DMS 273 (cell line): ENCODE measurements at regions not wholly inside any gene's neighbourhood (a gene's known extent, or its start where the extent isn't known, plus 50 kb on each side); places are given as distances from the start of the nearest gene placed in this dataset.

Experiments used
- DNase-seq: peaks from one replicate; lab custom pipeline; 2025; ENCODE audit not compliant: unreplicated experiment; lab: John Stamatoyannopoulos, UW

GRCh38 chr2:120424274-120424796, 78.4 kb downstream of the INHBB start:
- DNase-seq, result no peak

- DNase-seq, result no peak
Measured at GRCh38 chr2:120425014-120425413, 79.1 kb downstream of the INHBB start.

DNA sequence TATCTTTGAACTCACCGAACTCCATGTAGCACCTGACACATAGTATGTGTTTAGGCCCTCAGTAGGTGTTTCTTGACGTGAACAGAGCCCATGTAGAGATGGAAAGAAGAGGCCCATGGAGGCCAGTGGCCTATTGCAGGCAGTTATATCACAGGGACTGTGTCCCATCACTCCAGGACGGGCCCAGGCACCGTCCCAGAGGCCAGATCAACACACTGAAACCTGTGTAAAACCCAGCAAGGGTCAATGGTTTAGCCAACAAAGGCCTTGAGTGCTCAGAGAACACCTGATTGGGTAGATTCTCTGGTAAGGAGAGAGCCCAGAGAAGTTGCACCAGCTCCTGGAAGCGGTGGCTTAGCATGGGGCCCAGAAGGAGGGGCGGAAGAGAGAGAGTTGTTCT, 82.8 kb downstream of the INHBB start:
- DNase-seq, result no peak

DNA sequence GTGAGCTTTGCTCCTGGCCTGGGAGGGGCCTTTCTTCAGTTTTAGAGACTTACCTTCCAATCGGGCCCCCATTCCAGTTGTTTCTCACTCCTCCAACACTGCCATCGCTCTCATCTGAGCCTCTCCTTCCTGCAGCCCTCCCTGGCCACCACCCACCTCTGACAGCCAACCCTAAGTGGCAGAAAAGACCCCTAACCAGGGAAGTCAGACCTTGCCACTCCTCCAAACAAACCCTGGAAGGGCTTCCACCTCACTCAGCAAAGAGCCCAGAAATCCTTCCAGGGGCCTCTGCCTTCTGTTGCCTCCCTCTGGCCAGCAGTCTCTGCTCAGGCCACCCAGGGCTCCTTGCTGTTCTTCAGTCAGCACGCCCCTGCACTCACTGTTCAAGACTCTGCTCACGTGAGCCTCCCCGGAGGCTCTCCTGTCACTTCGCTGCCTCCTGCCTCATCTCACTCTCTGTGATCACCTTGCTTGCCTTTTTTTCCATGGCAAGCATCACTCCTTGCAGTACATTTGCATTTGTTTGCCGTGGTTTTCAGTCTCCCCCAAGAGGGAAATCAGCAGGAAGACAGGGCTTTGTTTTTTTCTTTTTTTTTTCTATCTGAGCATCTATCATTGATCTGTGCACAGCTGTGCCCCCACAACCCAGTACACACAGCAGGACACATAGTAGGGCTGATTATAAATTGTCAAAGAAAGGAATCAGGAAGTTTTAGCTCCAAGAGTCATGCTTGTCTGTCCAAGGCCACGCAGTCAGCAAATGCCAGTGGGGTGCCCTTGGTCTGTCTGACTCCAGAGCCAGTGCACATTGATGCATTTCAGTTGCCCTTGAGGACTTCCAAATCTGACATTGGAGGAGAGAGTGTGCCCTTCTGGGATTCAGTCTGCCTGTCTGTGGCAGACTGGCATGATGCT, 83.9 kb downstream of the INHBB start:
- DNase-seq, result peak; percentile 11

- DNase-seq, result no peak
Measured at GRCh38 chr2:120430501-120430830, 84.5 kb downstream of the INHBB start.

DNA sequence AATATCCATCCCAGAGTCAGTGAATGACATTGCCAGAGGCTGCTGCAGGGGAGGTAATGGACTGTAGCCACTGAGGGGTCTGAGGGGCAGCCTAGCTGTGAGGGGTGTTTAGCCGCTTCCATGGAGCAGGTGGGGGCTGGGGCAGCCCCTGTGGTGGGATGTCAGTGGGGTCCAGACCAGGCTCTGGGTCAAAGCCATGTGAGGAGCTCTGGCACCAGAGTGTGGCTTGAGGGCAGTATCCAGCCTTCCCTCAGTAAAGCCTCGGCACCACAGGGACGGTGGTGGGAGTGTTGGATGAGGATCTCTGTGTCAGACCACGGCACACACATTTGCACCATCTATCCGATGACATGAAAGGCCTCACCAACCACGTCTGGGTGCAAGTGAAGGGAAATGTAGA, 85.0 kb downstream of the INHBB start:
- DNase-seq, result no peak

DNA sequence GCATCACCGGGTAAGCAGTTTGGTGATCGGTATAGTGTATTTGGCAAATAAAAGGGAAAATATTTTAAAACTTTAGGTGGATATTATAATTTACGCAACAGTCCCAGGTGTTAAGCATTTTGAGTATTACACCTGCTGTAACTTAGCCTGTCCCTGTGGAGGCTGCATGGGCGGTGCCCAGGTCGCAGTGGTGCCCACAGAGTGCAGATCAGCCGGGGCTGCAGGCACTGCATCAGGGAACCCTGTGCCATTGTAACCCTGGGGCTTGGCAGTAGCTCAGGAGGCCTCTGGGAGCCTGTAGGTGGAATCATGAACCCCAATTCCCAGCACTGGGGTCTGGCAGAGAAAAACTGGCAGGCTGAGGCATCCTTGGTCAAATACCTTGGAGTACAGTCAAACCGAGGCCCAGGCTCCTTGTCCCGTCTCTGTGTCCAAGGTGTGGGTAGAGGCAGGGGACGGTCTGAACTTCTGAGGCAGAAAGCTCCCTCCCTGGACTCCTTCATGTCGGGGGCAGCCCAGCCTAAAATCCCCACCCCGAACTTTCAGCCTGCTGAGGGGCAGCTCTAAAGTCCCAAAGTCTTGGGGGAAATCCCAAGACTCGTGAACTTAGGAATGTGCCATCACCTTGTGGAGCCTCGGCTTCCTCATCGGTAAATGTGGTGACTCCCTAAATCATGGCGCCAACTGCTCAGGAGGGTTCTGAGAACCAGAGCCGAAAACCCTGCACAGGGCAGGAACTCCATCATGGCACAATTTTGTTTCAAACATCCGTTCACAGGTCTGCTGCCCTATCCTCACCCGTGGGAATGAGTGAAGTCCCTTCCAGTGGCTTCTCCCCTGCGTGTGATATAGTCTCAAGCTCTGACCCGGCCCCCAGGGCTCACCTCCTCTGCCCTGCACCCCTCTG, 85.7 kb downstream of the INHBB start:
- no peak for DNase-seq

- DNase-seq, result no peak
Measured at GRCh38 chr2:120432293-120432975, 86.5 kb downstream of the INHBB start.

DNA sequence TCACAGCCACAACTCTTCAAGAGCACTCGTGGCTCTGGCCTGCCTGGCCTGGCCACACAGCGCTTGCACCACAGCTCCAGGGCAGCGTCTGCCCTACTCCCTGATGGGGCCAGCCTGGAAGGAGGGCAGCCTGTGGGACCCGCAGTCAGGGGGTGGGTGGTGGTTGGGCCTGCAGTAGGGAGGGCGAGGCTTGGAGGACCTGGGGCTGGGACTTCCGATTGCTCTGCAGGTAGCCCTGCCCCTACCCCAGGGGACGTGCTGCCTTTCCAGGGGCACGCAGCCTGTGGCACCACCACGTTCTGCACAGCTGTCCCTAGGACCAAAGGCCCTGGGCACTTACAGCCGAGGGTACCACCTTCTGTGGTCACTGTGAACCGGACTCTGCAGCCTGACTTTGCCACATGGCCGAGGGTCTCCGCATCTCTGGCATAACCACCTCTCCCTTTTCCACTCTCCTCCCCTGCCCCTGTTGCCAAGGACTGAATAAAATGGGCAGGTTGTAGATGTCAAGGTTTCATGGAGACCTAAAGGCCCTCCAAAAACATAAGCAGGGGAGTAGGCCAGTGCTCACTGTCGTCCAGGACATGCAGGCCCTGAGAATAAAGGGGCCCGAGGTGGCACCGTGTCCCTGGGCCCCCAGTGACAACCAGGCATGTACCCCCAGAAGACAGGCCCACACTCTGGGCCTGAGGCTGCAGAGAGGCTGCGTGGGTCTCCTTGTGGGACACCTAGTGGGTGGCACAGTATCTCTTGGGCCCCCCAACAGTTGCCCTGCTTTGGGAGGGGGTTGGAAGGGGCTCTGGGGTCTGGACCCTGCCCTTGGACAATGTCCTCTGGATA, 87.3 kb downstream of the INHBB start:
- no peak for DNase-seq

- DNase-seq, result no peak
Measured at GRCh38 chr2:120433816-120434290, 87.9 kb downstream of the INHBB start.

DNA sequence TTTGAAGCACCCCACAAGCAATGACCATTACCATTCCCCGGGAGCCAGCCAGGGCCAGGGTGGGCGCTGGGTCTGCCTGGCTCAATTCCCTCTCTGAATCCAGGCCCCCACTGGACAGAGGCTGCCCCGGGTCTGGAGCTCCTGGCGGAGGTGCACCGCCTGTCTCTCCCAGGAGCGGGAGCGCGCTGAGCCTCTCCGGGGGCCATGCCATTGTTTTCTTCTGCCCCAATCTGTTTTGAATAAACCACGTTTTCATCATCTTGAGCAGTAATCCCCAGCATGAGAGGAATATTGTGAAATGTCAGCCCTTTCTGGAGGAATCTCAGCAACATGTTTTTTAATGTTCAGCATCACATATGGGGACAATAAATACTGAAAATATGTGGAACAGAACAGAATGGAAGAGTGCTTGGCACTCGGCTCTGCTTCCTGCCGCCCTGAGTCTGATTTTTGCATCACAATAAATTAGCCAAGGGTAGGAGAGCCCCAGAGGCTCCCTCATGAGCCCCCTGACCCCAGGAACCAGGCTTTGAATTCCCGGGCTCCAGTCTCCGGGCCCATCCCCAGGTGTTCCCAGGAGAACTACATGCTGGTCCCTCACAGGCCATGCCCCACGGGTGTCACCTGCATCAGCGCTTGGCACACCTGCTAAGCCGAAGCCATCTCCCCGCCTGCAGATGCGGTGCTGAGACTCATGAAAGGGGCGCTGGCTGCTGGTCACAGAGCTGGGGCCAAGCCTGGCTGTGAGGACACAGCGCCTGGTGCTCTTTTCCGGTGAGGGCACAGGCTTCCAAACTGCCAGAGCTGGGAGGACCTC, 88.8 kb downstream of the INHBB start:
- no peak for DNase-seq

DNA sequence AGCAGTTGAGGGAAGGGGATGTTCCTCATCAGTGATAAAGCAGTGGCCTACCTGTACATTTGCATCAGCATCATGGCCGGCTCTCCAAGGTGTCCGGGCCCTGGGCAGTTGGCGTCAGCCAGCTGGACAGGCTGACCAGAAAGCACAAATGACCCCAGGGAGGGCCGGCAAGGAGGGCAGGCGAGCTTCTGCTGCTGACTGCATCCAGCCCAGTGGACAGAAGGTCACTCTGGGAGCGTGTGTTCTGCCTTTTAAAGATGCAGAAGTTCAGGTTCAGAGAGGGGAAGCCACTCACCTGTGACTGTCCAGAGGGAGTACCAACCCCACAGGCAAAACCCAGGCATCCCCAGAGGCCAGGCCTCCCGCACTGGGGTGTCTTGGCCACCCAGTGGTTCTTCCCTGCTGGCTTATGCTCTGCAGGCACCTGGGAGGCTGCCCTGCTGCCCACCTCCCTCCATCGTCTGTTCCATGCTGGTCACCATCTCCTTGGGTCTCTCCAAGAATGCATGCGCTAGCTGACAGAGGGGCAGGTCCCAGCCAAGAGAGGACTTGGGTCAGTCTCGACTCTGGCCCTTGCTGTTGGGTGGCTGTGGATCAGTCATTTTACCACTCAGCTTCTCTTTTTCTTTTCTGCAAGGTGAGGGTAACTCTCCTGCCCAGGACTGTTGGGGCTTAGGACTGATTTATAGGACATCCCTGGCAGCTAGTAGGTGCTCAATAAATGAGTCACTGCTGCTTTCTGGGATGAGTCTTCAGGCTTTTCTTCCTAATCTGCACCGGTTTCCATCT, 89.9 kb downstream of the INHBB start:
- no peak for DNase-seq

DNA sequence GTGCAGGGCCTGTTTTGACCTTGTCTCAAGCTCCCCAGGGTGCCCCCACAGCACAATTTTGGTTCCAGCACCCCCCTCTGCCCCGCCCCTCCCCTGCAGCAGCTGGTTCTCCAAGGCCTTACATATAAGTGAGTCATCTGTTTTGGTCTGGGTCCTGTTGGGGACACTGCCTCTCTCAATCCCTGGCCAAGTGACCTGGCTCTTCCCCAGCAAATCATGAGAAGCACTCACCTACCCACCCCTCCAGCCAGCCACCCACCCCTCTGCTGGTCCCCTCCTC, 90.5 kb downstream of the INHBB start:
- peak; percentile 7 for DNase-seq

GRCh38 chr2:120436885-120437603, 91.1 kb downstream of the INHBB start:
- peak; percentile 64 for DNase-seq

DNA sequence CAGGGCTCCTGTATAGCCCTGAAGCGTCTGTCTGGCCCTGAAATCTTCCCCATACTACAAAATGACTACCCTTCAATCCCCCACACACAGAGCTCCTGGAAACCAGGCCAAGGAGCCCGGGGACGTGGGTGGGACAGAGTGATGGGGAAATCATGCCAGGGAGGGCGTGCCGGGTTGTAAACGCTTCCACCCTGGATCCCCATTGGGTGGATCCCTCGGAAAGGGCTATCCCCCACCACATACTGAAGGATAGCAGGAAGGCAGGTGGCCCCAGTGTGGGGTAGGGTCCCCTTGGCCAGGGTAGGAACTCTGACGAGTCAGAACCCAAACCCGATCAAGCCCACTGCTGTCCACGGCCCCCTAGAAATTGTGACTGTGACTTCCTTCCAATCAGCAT, 91.7 kb downstream of the INHBB start:
- no peak for DNase-seq

DNA sequence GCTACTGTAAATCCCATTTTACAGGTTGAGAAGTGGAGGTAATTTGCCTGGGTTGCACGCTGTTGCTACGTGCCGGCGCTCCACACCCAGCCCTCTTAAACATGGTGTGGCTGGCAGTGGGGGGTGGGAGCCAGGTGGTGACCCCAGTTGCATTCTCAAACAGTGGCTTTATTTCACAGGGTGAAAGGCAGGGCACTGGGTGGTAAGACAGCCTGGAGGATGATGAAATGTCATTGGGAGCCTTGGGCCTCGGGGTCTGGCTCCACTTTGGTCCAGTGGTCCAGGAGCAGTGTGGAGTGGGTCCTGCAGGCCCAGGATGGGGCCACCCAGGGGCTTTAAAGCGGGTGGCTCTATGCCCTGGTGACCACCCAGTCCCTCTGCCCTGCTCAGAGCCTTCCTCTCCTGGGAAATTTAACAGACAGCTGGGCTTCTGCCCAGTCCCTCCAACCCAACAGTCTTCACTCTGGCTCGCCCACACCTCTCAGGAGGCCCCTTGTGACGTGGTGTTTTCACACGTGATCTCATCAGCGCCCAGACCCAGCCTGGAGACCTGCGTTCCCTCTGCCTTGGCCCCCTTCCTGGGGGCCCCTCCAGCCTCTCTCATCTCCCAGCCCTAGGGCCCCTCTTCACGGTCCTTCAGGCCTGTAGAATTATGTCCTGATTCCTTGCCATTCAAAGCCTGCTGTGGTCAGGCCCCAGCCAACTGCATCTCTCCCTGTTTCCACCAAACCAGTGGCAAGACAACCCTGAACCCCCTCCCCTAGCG, 92.5 kb downstream of the INHBB start:
- DNase-seq, result no peak

- DNase-seq, result no peak
Measured at GRCh38 chr2:120439067-120439368, 93.1 kb downstream of the INHBB start.
